ENCODE measurements at regions not wholly inside any gene's neighbourhood (a gene's known extent, or its start where the extent isn't known, plus 50 kb on each side); places are given as distances from the start of the nearest gene placed in this dataset.
"Not testable (repeated sequence)": the region's sequence is repeated elsewhere in the genome, so short reads cannot be mapped to it uniquely, and the experiment has no call there.

DNA sequence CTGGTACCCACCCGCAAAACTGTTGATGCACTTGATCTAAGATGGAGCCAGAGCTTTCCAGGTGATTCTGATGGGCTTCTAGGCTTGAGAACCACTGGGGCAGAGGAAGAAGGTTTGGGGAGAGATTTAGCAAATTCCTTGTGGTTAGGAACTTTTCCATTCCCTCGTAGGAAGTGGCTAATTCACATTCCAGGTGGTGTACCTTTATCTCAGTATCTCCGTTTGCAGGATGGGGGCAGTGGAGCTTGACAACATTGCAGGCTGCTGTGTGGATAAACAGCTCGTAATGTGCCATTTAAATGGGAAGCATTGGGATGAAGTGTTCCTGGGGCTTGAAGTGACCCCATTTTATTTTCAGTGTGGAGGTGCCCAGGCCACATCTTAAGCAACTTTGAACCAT is 172.9 kb upstream of the IL12B start:
- no peak for DNase-seq (ENCODE audit: low spot score)

DNA sequence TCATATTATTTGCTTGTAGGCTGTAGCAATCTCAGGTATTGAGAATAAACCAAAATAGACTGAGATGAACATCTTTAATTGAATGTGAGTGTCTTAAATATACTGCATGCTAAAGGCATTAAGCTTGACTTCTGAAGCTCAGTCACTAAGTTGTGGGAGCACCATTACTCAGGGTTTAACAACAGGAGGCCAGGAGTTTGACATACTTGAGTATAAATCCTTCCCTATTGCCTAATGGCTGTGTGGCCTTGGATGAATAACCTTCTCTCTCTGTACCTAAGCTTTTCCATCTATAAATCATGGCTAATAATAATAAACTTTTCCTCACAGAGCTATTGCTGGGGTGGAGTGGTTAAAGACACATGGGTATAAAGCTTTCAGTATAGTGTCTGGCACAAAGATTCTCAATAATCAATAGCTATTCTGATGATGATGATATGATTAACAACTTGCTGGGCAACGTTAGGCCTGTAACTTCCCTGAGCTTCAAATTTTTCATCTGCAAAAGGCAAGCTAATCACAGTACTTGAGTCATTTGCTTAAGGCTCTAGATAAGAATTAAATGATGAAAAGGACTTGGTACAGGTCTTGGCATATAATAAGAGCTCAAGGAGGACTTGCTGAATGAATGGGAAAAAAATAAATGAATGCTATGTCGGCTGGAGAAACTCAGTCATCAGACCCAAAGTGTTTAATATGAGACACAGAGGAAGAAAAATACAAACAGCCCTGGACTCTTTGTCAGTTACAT is 174.0 kb upstream of the IL12B start:
- DNase-seq (ENCODE audit: low spot score): no peak

DNA sequence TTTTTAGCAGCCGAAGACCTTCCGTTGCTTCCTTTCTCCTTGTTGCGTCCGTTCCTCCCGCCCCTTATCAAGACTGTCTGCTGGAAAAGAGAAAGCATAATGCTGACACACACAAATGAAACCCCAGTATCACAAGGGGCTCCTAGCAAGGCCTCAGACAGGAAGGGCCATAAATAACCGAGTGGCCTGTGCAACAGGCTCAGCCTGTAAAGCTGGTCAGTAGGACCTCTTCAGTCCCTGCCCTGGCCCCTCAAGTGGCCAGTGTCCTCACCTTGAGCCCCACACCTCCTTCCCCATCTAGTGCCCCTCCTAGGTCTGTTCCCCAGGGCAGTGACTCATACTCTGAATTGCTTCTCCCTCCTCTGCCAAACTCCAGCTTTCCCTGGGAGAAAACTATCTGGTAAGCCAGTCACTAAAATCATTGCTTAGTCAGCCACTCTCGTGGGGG is 174.6 kb upstream of the IL12B start:
- no peak for DNase-seq (ENCODE audit: low spot score)

DNA sequence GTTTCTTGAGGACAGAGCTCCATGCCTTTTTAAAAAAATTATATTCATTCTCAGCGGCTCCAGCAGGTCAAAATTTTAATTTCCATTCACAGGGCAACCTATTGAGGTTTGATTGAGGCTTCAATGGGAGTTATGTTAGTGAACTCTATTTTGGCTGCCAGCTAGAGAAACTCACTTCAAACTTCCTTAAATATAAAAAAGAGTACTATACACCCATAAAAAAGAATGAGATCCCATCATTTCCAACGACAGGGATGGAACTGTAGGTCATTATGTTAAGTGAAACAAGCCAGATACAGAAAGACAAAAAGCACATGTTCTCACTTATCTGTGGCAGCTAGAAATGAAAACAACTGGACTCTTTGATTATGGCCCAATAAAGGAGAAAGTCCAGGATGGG is 176.8 kb upstream of the IL12B start:
- DNase-seq (ENCODE audit: low spot score): no peak

DNA sequence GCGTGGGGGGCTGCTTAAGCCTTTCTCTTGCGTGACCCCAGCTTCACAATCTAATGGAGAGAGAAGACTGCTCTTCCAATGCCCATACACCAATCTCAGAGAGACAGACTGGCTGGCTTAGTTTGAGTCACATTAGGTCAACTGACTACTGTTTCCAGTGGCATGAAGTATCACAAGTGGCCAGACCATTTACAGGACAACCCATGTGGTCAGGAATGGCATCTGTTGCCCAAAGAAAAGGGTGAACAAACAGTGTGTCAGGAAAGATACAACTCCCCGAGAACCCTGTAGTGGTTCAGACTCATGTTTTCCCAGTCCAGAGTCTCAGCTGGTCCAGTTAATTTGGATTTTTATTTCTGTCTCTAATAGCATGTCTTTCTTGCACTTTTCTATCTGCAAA is 177.4 kb upstream of the IL12B start:
- DNase-seq (ENCODE audit: low spot score): no peak

DNA sequence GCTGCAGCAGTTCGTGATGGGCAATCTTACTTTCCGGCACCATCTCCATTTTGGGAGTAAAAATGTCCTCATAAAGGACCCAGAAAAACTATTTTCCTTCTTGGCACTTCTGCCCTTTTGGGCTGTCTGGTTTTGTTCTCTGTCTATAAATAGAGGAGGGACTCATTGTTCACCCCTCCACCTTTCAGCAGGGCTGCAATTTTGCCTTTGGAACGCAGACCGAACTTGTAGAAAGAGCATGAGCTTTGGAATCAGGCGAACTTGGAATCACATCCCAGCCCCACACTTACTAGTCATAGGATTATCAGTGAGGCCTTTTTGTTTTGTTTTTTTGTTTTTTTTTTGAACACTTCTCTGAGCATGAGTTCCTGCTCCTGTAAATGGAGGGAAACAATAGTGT is 178.1 kb upstream of the IL12B start:
- DNase-seq (ENCODE audit: low spot score): no peak

DNA sequence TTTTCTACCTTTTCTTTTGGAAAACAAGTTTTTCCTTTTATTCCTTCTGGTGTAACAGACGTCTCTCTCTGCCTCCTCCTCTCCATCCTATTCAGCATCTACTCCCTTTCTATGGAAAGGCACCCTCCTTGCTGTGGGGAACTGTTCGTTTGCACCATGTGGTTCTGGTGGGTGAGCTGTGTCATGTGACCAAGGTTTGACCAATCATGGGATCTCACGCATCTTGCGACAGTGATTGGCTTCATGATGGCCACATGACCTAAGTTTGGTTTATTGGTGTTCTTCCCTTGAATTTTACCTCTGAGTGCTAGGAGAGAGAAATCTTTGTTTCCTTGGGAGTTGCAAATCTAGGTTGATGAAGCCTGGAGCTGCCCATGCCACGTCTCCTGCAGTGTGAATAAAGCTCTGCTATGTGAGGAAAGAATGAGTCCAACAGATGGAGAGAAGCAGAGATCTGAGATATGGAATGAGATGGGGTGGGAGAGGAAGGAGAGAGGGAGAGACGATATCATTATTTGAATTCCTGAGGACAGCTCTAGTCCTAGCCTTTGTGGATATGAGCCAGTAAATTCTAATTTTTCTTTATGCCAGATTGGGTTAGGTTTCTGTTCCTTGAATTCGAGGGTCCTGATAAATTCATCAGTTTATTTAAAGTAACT is 178.8 kb upstream of the IL12B start:
- DNase-seq (ENCODE audit: low spot score): no peak

DNA sequence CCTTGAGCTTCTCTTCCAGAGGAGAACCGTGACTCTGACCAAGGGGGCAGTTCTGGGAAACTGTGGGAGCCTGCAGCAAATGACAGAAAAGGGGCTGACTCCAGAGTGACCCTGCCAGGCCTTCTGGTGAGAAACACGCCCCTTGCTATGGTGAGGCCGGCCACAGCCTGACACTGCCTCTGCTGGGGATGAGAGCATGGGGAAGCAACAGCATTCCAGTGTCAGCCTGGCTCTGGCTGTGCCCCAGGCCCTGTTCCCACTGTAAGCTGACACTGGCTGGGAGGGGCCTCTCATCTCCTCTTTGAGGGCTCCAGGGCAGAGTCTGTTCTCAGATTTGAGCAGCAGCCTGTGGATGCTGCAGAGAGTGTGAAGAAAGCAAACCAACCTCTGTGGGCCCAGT is 180.0 kb upstream of the IL12B start:
- no peak for DNase-seq (ENCODE audit: low spot score)

DNA sequence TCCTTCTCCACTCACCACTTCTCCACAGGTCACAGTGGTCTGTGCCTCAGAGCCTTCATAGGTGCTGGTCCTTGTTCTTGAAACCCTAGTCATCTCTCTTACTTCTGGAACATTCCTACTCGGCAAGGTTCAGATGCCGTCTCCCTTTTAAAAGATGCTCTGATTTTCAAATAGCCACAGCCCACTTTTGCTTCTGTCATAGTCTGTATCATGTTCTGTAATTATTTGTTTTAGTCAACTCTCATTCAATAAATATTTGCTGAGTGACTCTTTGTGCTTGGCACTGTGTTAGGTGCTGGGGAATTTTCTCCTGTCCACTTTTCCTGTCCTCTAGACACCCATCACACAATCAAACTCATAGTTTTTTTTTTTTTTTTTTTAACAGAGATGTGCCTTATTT is 181.3 kb upstream of the IL12B start:
- no peak for DNase-seq (ENCODE audit: low spot score)

DNA sequence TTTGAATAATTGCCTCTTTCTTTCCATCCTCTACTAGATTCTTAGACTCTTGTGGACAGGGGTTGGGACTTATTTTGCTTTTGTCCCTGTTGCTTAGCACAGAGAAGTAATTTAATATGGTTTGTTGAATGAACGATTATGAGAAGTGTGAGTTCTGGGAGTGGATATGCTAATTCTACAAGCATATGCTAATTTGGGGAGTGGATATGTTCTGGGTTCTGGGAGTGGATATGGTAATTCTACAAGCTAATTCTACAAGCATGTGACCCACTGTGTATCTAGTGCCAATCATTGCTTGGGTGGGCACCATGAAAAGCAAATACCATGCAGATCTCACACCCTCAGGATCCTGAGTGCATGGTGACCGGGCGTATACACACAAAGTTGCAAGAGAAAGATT is 181.8 kb upstream of the IL12B start:
- DNase-seq (ENCODE audit: low spot score): no peak

DNA sequence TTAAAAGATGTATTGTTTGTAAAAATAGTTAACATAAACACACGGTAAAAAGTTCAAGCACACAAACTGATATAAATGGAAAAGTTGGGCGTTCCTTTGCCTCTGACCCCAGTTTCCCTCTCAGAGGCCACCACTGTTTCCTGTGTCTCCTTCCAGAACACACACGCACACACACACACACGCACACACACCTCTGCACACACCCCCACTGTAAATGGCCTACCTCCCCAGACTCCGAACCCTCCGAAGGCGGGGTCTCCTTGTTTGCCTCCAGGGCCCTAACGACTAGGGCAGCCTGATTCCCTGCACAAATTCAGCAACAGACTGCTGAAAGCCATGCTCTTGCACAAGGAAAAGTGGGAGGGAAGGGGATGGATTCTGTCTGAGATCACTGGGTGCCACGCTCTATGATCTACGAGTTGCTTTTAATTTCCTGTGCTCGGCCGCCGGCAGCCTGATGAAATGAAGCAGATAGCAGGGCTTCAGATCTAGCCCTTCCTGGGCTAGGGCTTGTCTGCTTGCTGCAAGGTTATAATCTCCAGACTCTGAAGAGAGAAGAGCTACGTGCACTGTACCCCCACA is 184.0 kb upstream of the IL12B start:
- no peak for DNase-seq (ENCODE audit: low spot score)

DNA sequence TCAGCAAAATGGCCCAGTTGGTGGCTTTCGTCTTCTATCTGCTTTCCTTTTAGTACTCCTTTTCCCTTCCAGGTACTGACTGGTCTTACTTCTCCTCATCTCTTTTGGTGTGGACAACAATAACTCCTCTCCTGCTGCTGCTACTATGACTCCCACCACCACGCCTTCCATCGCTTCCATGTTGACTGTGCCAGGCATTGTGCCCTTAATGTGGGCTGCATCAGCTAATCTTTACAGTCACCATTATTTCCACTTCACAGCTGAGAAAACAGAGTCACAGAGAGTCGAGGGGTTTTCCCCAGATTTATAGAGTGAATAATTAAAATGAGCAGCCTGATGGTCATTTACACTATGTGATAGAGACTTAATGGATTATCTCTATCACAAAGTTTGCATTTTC is 184.9 kb upstream of the IL12B start:
- no peak for DNase-seq (ENCODE audit: low spot score)

DNA sequence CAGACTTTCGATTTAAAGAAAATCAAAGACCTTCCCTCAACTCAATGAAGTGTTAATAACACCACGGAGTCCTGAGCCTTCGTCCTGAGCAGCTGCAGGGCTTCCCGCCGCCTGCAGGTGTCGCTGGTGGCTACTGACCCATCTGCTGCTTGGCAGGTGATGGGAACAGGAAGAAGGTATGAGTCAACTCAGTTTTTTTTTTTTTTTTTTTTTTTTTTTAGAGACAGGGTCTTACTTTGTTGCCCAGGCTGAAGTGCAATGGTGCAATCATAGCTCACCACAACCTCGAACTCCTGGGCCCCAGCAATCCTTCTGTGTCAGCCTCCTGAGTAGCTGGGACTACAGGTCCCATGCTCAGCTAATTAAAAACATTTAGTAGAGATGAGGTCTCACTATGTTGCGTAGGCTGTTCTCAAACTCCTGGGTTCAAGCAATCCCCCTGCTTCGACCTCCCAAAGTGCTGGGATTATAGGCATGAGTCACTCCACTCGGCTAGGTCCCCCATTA is 185.7 kb upstream of the IL12B start:
- peak; percentile 13 for DNase-seq (ENCODE audit: low spot score)

DNA sequence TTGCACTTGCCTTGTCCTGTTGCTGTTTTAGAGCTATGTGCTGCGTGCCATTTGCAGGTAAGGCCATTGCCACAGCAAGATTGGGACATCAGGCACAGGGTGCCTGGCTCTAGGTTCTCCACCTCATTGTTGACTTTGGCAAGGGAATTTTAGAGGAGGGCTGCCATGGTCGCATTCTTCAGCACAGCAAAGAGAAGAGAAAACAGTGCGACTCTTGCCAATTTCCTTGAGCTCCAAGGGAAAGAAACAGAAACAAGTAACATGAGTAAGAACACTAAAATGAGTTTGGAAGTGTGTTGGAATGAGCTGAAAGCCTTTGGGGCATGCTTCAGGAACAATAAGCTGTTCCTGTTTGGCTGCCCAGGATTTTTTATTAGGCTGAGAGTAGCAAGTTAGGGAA is 188.1 kb upstream of the IL12B start:
- no peak for DNase-seq (ENCODE audit: low spot score)

DNA sequence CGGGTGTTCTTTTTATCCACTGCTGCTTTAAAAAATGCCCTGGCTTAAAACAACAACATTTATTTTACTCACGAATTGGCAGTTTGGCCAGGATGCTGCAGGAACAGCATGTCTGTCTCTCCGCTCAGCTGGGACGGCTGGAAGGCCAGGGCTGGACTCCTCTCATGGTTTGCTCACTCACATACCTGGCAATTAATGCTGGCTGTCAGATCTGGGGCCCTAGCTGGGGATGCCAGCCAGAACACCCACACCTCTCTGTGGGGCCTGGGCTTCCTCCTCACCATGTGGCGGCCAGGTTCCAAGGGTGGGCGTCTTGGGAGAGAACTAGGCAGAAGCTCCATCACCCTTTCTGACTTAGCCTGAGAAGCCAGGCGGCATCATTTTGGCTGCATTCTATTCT is 189.1 kb upstream of the IL12B start:
- no peak for DNase-seq (ENCODE audit: low spot score)

DNA sequence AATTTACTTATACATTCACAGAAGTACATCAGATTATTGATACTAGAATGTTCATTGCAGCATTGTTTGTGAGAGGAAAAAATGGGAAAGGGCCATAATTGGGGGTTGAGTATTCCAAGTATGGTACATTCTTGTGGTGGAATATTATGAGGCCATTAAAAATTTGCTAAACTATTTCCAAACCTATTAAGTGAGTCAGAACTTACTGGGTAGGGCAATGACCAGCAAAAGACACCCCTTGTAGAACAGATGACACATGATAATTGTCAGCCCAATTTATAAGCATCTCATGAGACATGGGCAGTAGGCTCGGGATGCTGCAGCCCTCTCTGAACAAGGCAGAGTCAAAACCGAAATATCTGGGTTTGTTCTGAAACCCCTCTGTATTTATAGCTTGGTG is 192.6 kb upstream of the IL12B start:
- DNase-seq (ENCODE audit: low spot score): no peak

DNA sequence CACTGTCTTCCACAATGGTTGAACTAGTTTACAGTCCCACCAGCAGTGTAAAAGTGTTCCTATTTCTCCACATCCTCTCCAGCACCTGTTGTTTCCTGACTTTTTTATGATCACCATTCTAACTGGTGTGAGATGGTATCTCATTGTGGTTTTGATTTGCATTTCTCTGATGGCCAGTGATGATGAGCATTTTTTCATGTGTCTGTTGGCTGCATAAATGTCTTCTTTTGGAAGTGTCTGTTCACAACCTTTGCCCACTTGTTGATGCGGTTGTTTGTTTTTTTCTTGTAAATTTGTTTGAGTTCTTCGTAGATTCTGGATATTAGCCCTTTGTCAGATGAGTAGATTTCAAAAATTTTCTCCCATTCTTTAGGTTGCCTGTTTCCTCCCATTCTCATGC is 194.0 kb upstream of the IL12B start:
- DNase-seq (ENCODE audit: low spot score): not testable (repeated sequence)

DNA sequence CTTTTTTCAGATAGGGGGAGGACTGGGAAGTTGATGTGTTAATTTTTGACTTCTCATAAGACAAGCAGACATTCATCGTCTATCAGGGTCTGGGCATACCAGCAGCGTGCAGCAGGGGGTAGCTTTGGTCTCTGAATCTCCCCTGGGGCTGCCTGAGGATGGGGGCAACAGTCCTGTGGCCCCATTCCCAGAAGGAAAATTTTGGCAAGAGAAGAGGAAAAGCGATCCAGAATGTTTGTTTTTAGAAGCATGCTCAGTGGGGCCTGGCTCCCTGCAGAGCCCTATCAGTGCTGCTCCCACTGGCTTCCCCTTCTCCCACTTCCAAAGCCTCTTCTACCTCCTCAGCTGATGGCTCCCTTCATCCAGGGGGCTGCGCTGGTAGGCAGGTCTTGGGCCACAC is 194.8 kb upstream of the IL12B start:
- no peak for DNase-seq (ENCODE audit: low spot score)

DNA sequence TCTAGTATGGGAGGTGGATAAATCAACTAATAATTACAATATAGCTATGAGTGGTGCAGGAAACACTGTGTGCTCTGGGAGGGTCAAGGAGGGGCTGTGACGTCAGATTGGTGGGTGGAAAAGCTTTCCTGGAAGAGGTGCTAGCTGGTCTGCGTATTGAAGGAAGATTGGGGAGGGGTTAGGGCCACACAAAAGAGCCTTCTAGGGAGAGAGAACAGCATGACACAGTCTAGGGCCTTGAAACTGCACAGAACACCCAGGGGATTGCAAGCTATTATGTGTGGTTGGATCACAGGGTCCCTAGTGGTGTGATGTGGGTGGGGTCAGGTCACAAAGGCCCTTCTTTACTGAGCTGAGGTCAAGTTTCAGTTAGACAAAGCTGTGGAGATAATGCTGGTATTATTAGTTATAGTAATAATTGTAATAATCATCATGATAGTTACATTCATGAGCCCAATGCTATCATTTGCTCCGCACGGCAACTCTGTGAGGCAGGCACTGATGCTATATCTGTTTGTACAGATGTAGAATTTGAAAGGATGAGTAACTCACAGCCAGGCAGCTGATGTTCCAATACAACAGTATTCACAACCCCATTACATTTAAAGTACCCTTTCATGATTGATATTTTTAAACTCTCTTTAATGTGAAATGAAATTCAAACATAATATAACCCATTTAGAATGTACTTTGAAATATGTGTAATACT is 197.4 kb upstream of the IL12B start:
- DNase-seq (ENCODE audit: low spot score): no peak

DNA sequence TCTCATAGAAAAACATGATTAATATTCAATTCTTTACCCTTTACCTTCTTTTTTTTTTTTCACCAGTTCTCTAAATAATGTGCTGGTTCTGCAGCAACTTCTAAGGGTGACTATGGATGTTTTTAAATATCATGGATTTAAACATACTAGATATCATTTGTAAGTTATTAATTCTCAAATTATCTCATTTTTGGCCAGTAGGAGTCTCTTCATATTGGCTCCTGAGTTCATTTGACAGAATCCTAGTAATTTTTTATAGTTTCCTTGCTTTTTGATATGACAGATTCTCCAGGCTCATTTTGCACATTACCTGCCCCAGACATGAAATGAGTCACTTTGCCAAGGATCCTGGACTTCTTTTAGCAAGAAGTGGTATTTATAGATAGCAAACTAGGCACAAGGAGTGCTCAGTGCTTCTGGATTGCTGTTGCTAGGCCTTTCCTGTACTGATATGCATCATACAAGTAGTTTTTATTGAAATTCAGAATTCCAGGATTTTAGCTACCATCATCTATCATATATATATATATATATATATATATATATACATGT is 201.3 kb upstream of the IL12B start:
- DNase-seq (ENCODE audit: low spot score): no peak

DNA sequence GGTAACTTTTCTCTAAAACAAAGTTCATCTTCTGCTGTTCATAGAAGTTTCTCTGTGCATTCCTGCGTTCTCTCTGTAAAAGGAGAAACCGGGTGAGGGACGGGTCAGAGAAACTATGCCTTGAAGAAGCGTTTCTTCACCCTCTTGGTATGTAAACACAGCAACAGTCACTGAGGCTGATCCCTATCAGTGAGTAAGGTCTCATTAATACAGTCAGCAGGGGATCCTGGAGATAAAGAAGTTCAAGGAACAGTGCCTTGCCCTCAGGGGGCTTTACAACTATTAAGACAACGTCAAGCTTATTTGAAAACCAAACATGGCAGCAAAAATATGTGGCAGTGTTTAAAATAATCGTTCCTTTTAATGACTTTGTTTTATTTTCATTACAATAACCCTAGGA is 202.9 kb upstream of the IL12B start:
- no peak for DNase-seq (ENCODE audit: low spot score)

DNA sequence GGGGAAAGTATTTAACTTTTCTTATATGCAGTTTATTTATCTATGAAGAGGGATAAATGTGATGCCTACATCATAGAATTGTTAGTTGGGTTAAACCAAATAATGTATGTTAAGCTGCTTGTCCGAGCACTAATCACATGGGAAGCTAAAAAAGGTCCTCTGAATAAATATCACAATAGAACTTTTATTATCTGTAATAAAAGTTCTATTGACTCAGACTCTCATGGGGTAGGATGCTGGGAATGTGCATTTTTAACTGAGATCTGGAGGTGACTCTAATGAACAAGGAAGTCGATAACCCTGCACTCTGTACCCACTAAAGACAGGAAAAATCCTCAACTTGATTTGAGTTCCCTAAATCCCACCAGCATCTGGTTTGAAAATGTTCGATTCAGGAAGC is 205.9 kb upstream of the IL12B start:
- no peak for DNase-seq (ENCODE audit: low spot score)

DNA sequence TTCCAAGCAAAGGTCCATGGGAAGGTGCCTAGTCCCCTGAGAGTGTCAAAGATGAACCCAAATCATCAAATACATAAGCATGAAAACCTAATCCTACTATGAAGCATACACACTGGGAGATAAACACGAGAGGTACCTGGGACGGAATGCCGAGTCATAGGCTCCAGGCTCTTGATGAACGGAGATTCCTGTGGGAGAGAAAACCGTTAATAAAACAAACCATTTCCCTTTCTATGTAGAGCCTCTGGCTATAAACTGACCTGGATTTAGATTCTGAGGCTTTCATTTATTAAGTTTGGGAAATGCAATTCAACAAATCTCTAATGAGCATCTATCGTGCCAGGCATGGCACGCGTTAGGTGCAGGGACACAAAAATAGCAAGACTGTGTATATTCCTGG is 206.4 kb upstream of the IL12B start:
- no peak for DNase-seq (ENCODE audit: low spot score)

Measured in HuH-7.5 (cell line).